ENCODE measurements at regions not wholly inside any gene's neighbourhood (a gene's known extent, or its start where the extent isn't known, plus 50 kb on each side); places are given as distances from the start of the nearest gene placed in this dataset.

DNA sequence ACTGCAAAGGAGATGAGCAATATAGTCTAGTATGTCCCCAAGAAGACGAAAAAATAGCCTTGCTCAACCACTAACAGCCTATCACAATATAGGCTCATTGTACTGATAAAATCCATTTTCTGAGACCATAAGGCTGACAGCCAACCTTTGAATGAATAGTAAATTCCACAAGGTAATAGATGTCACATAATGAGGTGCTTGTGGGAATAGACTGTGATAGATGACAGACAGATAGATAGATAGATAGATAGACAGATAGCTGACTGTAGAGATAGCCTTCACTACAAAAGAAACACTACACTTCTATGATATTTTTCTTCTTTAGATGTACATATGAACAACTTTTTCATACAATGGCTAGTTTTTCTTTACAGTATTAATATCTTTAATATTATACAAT lies 760.3 kb upstream of the NRSN1 start:
- TF ChIP-seq, protein P1, sequence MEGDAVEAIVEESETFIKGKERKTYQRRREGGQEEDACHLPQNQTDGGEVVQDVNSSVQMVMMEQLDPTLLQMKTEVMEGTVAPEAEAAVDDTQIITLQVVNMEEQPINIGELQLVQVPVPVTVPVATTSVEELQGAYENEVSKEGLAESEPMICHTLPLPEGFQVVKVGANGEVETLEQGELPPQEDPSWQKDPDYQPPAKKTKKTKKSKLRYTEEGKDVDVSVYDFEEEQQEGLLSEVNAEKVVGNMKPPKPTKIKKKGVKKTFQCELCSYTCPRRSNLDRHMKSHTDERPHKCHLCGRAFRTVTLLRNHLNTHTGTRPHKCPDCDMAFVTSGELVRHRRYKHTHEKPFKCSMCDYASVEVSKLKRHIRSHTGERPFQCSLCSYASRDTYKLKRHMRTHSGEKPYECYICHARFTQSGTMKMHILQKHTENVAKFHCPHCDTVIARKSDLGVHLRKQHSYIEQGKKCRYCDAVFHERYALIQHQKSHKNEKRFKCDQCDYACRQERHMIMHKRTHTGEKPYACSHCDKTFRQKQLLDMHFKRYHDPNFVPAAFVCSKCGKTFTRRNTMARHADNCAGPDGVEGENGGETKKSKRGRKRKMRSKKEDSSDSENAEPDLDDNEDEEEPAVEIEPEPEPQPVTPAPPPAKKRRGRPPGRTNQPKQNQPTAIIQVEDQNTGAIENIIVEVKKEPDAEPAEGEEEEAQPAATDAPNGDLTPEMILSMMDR (IDR thresholded peaks at IDR 0.05; ENCODE audit: borderline replicate concordance, extremely low read depth, low read length, poor library complexity, severe bottlenecking): no peak
- no peak for TF ChIP-seq EZH2 (IDR thresholded peaks at IDR 0.05; ENCODE audit: borderline replicate concordance, low read depth, low read length, severe bottlenecking)

Data from DND-41 (cell line).